GM12878 (cell line): ENCODE measurements at regions not wholly inside any gene's neighbourhood (a gene's known extent, or its start where the extent isn't known, plus 50 kb on each side); places are given as distances from the start of the nearest gene placed in this dataset.

Source experiments
- ATAC-seq: fragments of 200-7000 bp; cut with Tn5 transposase; 3 replicates; pipeline ENCODE4 v1.9.1; 2020; ENCODE audit warnings: mild to moderate bottlenecking, moderate library complexity
- BruUV-seq: library from RNA; stranded (reverse); fragments of 400-500 nt; replicated peaks from 2 replicates; lab custom pipeline; 2021; lab: Mats Ljungman, UMichigan
- CTCF ChIA-PET: fragments of 300-600 bp; sonication (Branson Sonifier 250); formaldehyde crosslinking; extraction: SDS; loops from one replicate; lab custom pipeline; 2021; ENCODE audit warnings: inconsistent platforms; lab: Yijun Ruan, JAX
- POLR2A ChIA-PET: fragments of 350-600 bp; formaldehyde crosslinking; extraction: SDS; loops from one replicate; lab custom pipeline; 2021; ENCODE audit warnings: inconsistent platforms; lab: Charles Lee
- RAD21 ChIA-PET: fragments of 300-600 bp; sonication (Branson Sonifier 250); formaldehyde crosslinking; loops from one replicate; lab custom pipeline; 2023; ENCODE audit warnings: antibody characterized with exemption; ENCODE audit not compliant: unreplicated experiment; lab: Charles Lee
- SMC1A ChIA-PET: fragments of 300-600 bp; sonication (Branson Sonifier 250); formaldehyde crosslinking; loops from one replicate; lab custom pipeline; 2023; ENCODE audit not compliant: unreplicated experiment, uncharacterized antibody; lab: Charles Lee
- DNase-seq: peaks from one replicate; pipeline ENCODE4 v3.0.0-alpha.2; 2011; ENCODE audit warnings: low read depth, low spot score
- FAIRE-seq: peaks from 3 replicates; lab custom pipeline; 2011; peaks lifted over from hg19 to GRCh38; lab: Jason Lieb, UNC
- H2AFZ ChIP-seq: 2 replicates; pipeline ENCODE4 v1.6.0; 2011; ENCODE audit warnings: low read depth, low read length, control low read depth; ENCODE audit not compliant: control insufficient read depth
- H3K27ac ChIP-seq: 2 replicates; pipeline ENCODE4 v1.5.1; 2011; ENCODE audit warnings: control low read depth; ENCODE audit not compliant: control insufficient read depth, insufficient read depth
- H3K27me3 ChIP-seq, 2 experiments: replicated peaks in 1 of 2; 2 replicates each; pipeline versions ENCODE4 v1.6.0 to v1.6.1; 2011; ENCODE audit warnings: low read length in 1 of 2; ENCODE audit not compliant: control insufficient read depth in 2 of 2, insufficient read depth in 2 of 2
- H3K36me3 ChIP-seq, 2 experiments: 2 replicates each; pipeline ENCODE4 v1.5.1; 2011; ENCODE audit warnings: low read length in 1 of 2; ENCODE audit not compliant: control insufficient read depth in 2 of 2, insufficient read depth in 2 of 2
- H3K4me1 ChIP-seq: 2 replicates; pipeline ENCODE4 v1.6.1; 2011; ENCODE audit warnings: mild to moderate bottlenecking, low read length, moderate library complexity, mixed read lengths; ENCODE audit not compliant: control insufficient read depth, insufficient read depth
- H3K4me2 ChIP-seq: 2 replicates; pipeline ENCODE4 v1.6.0; 2011; ENCODE audit warnings: control low read depth; ENCODE audit not compliant: control insufficient read depth, insufficient read depth
- H3K4me3 ChIP-seq: fragments of 200-600 bp; sonication (generic); 2 replicates; pipeline ENCODE4 v1.5.1; 2016
- H3K79me2 ChIP-seq: 2 replicates; pipeline ENCODE4 v1.6.0; 2011; ENCODE audit warnings: low read length; ENCODE audit not compliant: control insufficient read depth, insufficient read depth
- H3K9ac ChIP-seq: 2 replicates; pipeline ENCODE4 v1.8.0; 2011; ENCODE audit warnings: low read length, control low read depth, mixed read lengths; ENCODE audit not compliant: control insufficient read depth, insufficient read depth
- H3K9me3 ChIP-seq: replicated peaks from 3 replicates; pipeline ENCODE4 v1.5.1; 2011; ENCODE audit warnings: mild to moderate bottlenecking, low read length; ENCODE audit not compliant: control insufficient read depth, insufficient read depth
- H4K20me1 ChIP-seq: 2 replicates; pipeline ENCODE4 v1.6.0; 2011; ENCODE audit not compliant: control insufficient read depth, insufficient read depth
- ASH2L ChIP-seq: fragments of 300-600, 200-600 bp; sonication (generic); IDR thresholded peaks from 2 replicates; pipeline ENCODE4 v1.6.1; 2017; ENCODE audit warnings: low read depth, mild to moderate bottlenecking, borderline replicate concordance
- ETV6 ChIP-seq, 2 experiments: fragments of 450-650 bp in 1 of 2; IDR thresholded peaks in 1 of 2; conservative IDR thresholded peaks in 1 of 2; 2 replicates each; pipeline ENCODE4 v1.6.1; 2014; ENCODE audit warnings: antibody characterized with exemption in 1 of 2, borderline replicate concordance in 1 of 2, low read depth in 1 of 2, mild to moderate bottlenecking in 1 of 2, moderate library complexity in 1 of 2
- FOXK2 ChIP-seq: fragments of 450-650 bp; IDR thresholded peaks from 2 replicates; pipeline ENCODE4 v1.6.1; 2017; ENCODE audit warnings: mild to moderate bottlenecking, moderate library complexity
- SPI1 ChIP-seq: IDR thresholded peaks from 2 replicates; pipeline ENCODE4 v1.6.1; 2011; ENCODE audit warnings: low read depth, mild to moderate bottlenecking, low read length, moderate library complexity, borderline replicate concordance; ENCODE audit not compliant: insufficient read depth
- SUPT20H ChIP-seq: IDR thresholded peaks from 2 replicates; pipeline ENCODE4 v1.6.1; 2011; ENCODE audit warnings: low read depth, mild to moderate bottlenecking, low read length, moderate library complexity, borderline replicate concordance; ENCODE audit not compliant: control insufficient read depth
- ZNF24 ChIP-seq: fragments of 450-650 bp; IDR thresholded peaks from 2 replicates; pipeline ENCODE4 v1.6.1; 2017; ENCODE audit warnings: antibody characterized with exemption, mild to moderate bottlenecking
- WGBS: methylation state at CpG from one replicate; pipeline ENCODE4 v1.1.6; 2016; ENCODE audit warnings: low lambda C conversion rate; ENCODE audit not compliant: insufficient replicate concordance, insufficient coverage; ENCODE audit errors: missing lambda C conversion rate; 5-methylcytosine and 5-hydroxymethylcytosine counted together
- in situ Hi-C: fragments of 300-500 bp; cut with MboI; formaldehyde crosslinking; loops from 9 replicates; pipeline ENCODE4 v1.14.3; 2018; ENCODE audit warnings: mixed read lengths
- intact Hi-C: fragments of 100-400 bp; cut with micrococcal nuclease; formaldehyde crosslinking; loops from one replicate; pipeline ENCODE4 v1.14.2; 2022; ENCODE audit not compliant: unreplicated experiment

DNA sequence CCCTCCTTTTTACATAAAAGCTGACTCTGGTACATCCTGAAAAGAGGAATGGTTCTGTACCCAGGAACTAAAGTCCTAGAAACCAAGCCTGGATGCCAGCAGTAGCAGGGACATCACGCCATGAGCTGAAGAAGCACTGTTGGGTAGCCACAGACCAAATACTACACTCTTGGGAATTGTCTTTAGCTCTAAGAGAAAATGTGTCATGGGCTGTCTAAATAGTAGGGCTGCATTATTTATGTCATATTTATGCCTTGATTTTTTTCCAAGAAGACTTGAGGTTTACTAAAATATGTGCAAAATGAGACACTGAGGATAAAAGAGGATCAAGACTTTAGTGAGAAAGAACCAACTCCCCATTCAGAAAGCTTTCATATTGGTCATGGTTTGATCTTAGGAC is 213.6 kb downstream of the RAB38 start:
- no peak for TF ChIP-seq ZNF24
- no peak for TF ChIP-seq ETV6 (conservative IDR thresholded peaks at IDR 0.05 in 1 of 2, IDR thresholded peaks at IDR 0.05 in 1 of 2; ENCODE audit: borderline replicate concordance in 1 of 2, low read depth in 1 of 2)
- TF ChIP-seq SUPT20H: no peak
- TF ChIP-seq ASH2L: no peak
- intact Hi-C loops: no loop called here
- Histone ChIP-seq H3K9me3 (no peaks in the 10 kb centered on the region), H3K4me1 (no peaks in the 10 kb centered on the region), H3K79me2 (no peaks in the 10 kb centered on the region), H3K36me3 (no peaks in the 10 kb centered on the region), H3K9ac (no peak overlapping the region), H3K27ac (no peak overlapping the region), H3K4me3 (no peak overlapping the region), H3K4me2 (no peak overlapping the region), H2AFZ (no peak overlapping the region), H3K27me3 (peaks cover 0 to 2% of the 10 kb centered on the region in 2 experiments; a peak in 1 of 4 replicates), H4K20me1 (no peaks in the 10 kb centered on the region)
- ChIA-PET CTCF (interaction anchor here (1.4 kb wide), 1 partner anchor 591 kb away, joined by 3 read pairs; no protein-coding TSS in a partner anchor), SMC1A (interaction anchor here (0.8 kb wide), 1 partner anchor 12 kb away, joined by 3 read pairs; no protein-coding TSS in a partner anchor), RAD21 (no interaction called here), POLR2A (no interaction called here)
- DNase-seq: no peak
- in situ Hi-C loops: no loop called here
- ATAC-seq: no peak
- no peak for FAIRE-seq
- no TSS peak for BruUV-seq
- 0% methylated on average over 1 of the region's 1 CpG for WGBS

DNA sequence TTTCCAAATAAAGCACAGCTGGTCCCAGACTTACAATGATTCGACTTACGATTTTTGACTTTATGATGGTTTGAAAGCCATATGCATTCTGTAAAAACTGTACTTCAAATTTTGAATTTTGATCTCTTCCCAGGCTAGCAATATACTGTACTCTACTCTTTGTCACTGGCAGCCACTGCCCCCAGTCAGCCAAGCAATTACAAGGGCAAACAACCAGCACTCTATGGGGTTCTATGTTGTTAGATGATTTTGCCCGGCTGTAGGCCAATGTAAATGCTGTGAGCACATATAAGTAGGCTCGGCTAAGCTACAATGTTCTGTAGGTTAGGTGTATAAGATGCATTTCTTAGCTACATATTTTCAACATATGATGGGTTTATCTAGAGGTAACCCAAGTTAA is 217.3 kb downstream of the RAB38 start:
- FAIRE-seq (no peak), DNase-seq (no peak), ATAC-seq (no peak)
- Histone ChIP-seq H4K20me1 (no peaks in the 10 kb centered on the region), H3K79me2 (no peaks in the 10 kb centered on the region), H3K9me3 (no peaks in the 10 kb centered on the region), H3K27ac (no peak overlapping the region), H3K9ac (no peak overlapping the region), H3K36me3 (no peaks in the 10 kb centered on the region), H3K4me2 (no peak overlapping the region), H3K4me1 (no peaks in the 10 kb centered on the region), H3K27me3 (peaks cover 0 to 2% of the 10 kb centered on the region in 2 experiments; a peak in 1 of 4 replicates), H3K4me3 (no peak overlapping the region)
- ChIA-PET SMC1A (no interaction called here), CTCF (no interaction called here), POLR2A (no interaction called here)
- no TSS peak for BruUV-seq
- TF ChIP-seq SPI1: no peak
- TF ChIP-seq FOXK2: no peak
- TF ChIP-seq, all 136 proteins: peak for 0
- RAD21 ChIA-PET: no interaction called here
- WGBS: 36% methylated on average over 4 of the region's 4 CpGs
- in situ Hi-C loops: no loop called here
- intact Hi-C loops: no loop called here
- H2AFZ ChIP-seq: no peak overlapping the region
